ENCODE measurements at regions not wholly inside any gene's neighbourhood (a gene's known extent, or its start where the extent isn't known, plus 50 kb on each side); places are given as distances from the start of the nearest gene placed in this dataset.

DNA sequence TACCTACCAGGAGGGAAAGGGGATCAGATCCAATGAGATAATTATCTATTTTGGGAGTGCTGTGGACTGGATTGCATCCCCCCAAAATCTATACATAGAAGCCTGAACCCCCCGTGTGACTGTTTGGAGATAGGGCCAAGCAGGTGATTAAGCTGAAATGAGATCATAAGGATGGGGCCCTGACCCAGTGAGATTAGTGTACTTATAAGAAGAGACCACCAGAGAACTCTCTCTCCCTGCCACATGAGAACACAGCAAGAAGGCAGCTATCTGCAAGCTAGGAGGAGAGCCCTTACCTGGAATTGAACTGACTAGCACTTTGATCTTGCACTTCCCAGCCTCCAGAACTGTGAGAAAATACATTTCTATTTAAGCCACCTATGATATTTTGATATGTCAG, 132.2 kb upstream of the NOX3 start:
- Histone ChIP-seq H3K4me3 (replicated peaks; ENCODE audit: insufficient read depth, low read length) (no peak overlapping the region), H3K27ac (replicated peaks) (no peak overlapping the region), H3K27me3 (ENCODE audit: insufficient read depth, poor library complexity, severe bottlenecking) (no peaks in the 10 kb centered on the region)
- TF ChIP-seq GABPA (IDR thresholded peaks at IDR 0.05; ENCODE audit: low read depth) (no peak), POLR2AphosphoS5 (IDR thresholded peaks at IDR 0.05; ENCODE audit: low read depth) (no peak), SPI1 (IDR thresholded peaks at IDR 0.05; ENCODE audit: borderline replicate concordance, low read depth) (no peak)
- TF ChIP-seq, protein P1, sequence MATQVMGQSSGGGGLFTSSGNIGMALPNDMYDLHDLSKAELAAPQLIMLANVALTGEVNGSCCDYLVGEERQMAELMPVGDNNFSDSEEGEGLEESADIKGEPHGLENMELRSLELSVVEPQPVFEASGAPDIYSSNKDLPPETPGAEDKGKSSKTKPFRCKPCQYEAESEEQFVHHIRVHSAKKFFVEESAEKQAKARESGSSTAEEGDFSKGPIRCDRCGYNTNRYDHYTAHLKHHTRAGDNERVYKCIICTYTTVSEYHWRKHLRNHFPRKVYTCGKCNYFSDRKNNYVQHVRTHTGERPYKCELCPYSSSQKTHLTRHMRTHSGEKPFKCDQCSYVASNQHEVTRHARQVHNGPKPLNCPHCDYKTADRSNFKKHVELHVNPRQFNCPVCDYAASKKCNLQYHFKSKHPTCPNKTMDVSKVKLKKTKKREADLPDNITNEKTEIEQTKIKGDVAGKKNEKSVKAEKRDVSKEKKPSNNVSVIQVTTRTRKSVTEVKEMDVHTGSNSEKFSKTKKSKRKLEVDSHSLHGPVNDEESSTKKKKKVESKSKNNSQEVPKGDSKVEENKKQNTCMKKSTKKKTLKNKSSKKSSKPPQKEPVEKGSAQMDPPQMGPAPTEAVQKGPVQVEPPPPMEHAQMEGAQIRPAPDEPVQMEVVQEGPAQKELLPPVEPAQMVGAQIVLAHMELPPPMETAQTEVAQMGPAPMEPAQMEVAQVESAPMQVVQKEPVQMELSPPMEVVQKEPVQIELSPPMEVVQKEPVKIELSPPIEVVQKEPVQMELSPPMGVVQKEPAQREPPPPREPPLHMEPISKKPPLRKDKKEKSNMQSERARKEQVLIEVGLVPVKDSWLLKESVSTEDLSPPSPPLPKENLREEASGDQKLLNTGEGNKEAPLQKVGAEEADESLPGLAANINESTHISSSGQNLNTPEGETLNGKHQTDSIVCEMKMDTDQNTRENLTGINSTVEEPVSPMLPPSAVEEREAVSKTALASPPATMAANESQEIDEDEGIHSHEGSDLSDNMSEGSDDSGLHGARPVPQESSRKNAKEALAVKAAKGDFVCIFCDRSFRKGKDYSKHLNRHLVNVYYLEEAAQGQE (IDR thresholded peaks at IDR 0.05; ENCODE audit: insufficient replicate concordance, low read depth), result no peak
- TF ChIP-seq, protein P2, sequence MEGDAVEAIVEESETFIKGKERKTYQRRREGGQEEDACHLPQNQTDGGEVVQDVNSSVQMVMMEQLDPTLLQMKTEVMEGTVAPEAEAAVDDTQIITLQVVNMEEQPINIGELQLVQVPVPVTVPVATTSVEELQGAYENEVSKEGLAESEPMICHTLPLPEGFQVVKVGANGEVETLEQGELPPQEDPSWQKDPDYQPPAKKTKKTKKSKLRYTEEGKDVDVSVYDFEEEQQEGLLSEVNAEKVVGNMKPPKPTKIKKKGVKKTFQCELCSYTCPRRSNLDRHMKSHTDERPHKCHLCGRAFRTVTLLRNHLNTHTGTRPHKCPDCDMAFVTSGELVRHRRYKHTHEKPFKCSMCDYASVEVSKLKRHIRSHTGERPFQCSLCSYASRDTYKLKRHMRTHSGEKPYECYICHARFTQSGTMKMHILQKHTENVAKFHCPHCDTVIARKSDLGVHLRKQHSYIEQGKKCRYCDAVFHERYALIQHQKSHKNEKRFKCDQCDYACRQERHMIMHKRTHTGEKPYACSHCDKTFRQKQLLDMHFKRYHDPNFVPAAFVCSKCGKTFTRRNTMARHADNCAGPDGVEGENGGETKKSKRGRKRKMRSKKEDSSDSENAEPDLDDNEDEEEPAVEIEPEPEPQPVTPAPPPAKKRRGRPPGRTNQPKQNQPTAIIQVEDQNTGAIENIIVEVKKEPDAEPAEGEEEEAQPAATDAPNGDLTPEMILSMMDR (IDR thresholded peaks at IDR 0.05; ENCODE audit: insufficient read depth, low read length), result no peak
- no peak for DNase-seq (ENCODE audit: low read depth in 1 of 2, low spot score in 1 of 2)

DNA sequence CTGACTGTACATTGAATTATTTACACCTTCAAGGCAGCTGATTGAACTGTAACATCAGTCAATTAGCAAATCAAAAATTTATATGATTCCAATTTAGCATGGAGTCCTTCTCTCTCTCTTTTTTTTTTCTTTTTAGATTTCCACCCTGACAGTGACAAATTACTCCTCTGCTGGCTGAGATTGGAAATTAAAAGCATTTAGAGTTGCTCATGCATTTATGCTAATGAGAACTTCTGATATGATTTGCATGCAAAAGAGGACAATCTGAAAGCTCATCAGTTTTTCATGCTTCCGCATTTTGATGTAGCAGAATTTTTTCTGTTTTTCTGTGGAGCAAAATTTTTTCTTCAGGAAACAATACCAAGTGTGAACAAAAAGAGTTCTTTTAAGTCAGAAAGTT, 130.5 kb upstream of the NOX3 start:
- Histone ChIP-seq H3K27me3 (ENCODE audit: insufficient read depth, poor library complexity, severe bottlenecking) (no peaks in the 10 kb centered on the region), H3K4me3 (replicated peaks; ENCODE audit: insufficient read depth, low read length) (no peak overlapping the region), H3K27ac (replicated peaks) (no peak overlapping the region)
- TF ChIP-seq, protein P2 (IDR thresholded peaks at IDR 0.05; ENCODE audit: insufficient read depth, low read length), result no peak
- no peak for TF ChIP-seq GABPA (IDR thresholded peaks at IDR 0.05; ENCODE audit: low read depth)
- no peak for TF ChIP-seq POLR2AphosphoS5 (IDR thresholded peaks at IDR 0.05; ENCODE audit: low read depth)
- no peak for DNase-seq (ENCODE audit: low read depth in 1 of 2, low spot score in 1 of 2)

DNA sequence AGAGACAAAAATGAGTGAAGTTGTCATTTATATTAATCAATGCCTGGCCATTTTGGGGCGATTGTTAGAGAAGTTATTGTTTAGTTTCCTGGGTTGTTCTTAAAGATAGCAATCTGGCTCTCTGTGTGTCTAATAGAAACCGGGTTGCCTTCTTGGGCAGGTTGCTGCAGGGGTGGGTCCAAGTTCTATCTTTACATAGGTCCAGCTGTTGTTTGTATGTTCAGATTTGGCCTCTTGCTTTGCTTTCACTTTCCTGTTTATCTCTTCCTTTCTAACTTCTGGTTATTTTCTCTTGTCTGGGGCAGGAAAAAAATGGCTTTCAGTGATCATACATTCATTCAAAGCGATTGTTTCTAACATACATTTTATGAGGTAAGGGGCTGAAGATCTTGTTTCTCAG, 128.4 kb upstream of the NOX3 start:
- no peaks in the 10 kb centered on the region for H3K27me3 ChIP-seq (ENCODE audit: insufficient read depth, poor library complexity, severe bottlenecking)
- no peak overlapping the region for H3K4me3 ChIP-seq (replicated peaks; ENCODE audit: insufficient read depth, low read length)
- no peak overlapping the region for H3K27ac ChIP-seq (replicated peaks)
- TF ChIP-seq, protein P2 (IDR thresholded peaks at IDR 0.05; ENCODE audit: insufficient read depth, low read length), result no peak
- TF ChIP-seq GABPA (IDR thresholded peaks at IDR 0.05; ENCODE audit: low read depth) (no peak), POLR2AphosphoS5 (IDR thresholded peaks at IDR 0.05; ENCODE audit: low read depth) (no peak)
- TF ChIP-seq, protein P1 (IDR thresholded peaks at IDR 0.05; ENCODE audit: insufficient replicate concordance, low read depth), result no peak
- DNase-seq (ENCODE audit: low read depth in 1 of 2, low spot score in 1 of 2), result no peak
